ENCODE measurements at regions not wholly inside any gene's neighbourhood (a gene's known extent, or its start where the extent isn't known, plus 50 kb on each side); places are given as distances from the start of the nearest gene placed in this dataset.

DNA sequence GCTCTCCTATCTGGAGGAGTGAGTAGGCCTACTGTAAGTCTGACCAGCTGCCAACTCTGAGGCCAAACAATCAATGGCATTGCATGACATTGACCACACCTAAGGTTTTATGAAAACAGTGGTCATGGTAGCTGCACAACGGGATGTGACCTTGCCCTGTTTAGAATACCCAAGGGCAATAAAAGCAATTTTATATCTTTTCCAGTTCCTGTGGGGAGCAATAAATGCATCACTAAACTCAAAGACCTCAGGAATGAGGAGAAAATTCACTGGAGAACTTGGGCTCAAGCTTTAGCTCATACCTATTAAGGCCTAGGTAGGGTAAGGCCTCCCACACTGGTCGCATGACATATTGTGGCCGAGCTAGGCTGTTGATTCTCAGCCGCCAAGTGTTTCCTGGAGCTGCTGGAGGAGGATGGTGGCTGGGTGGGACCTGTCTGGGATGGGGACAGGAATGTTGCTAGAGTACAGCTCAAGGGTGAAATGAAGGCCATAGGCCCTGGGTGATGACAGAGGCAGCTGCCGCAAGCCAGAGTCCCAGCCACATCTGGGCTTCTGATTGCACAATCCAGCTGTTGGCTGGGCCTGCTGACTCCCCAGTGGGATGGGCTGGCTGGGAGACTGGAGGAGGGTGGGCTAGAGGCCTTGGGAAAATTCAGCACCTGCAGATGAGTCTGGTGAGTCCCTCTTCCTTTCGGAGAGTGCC is 313.7 kb downstream of the CYP26B1 start:
- POLR2A ChIA-PET, result no interaction called here
- no peak for DNase-seq
- Histone ChIP-seq H3K79me2 (ENCODE audit: insufficient read depth) (no peaks in the 10 kb centered on the region), H3F3A (replicated peaks; ENCODE audit: insufficient read depth) (peaks cover 18% of the 10 kb centered on the region), H3K27ac (ENCODE audit: low read depth in 2 of 2, low read length in 1 of 2) (no peak overlapping the region), H3K4me3 (ENCODE audit: low read depth in 2 of 2, low read length in 1 of 2) (no peak overlapping the region), H4K20me1 (ENCODE audit: insufficient read depth) (no peaks in the 10 kb centered on the region), H3K9me3 (no peaks in the 10 kb centered on the region), H3K4me1 (ENCODE audit: control insufficient read depth in 1 of 2, insufficient read depth in 2 of 2, low read depth in 1 of 2, low read length in 1 of 2) (peaks cover 0 to 25% of the 10 kb centered on the region in 2 experiments; a peak in 3 of 4 replicates), H3K36me3 (replicated peaks in 1 of 2; ENCODE audit: control insufficient read depth in 1 of 2, insufficient read depth in 2 of 2, low read length in 1 of 2) (no peaks in the 10 kb centered on the region), H2AFZ (ENCODE audit: low read depth) (no peak overlapping the region), H3K9me2 (no peaks in the 10 kb centered on the region), H3K27me3 (ENCODE audit: insufficient read depth) (no peaks in the 10 kb centered on the region), H3K9ac (no peak overlapping the region), H3K4me2 (no peak overlapping the region)
- WGBS (ENCODE audit: low lambda C conversion rate), result 72% methylated on average over 5 of the region's 6 CpGs
- no peak for TF ChIP-seq FOXJ3 (CRISPR knock-in tag; IDR thresholded peaks at IDR 0.05)
- TF ChIP-seq MEF2A (IDR thresholded peaks at IDR 0.05; ENCODE audit: borderline replicate concordance, low read depth), result no peak
- TF ChIP-seq, protein P1, sequence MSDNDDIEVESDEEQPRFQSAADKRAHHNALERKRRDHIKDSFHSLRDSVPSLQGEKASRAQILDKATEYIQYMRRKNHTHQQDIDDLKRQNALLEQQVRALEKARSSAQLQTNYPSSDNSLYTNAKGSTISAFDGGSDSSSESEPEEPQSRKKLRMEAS (IDR thresholded peaks at IDR 0.05; ENCODE audit: low read depth), result no peak
- no peak for TF ChIP-seq CHD2 (IDR thresholded peaks at IDR 0.05; ENCODE audit: low read length, partially characterized antibody)
- CTCF ChIA-PET, result no interaction called here

DNA sequence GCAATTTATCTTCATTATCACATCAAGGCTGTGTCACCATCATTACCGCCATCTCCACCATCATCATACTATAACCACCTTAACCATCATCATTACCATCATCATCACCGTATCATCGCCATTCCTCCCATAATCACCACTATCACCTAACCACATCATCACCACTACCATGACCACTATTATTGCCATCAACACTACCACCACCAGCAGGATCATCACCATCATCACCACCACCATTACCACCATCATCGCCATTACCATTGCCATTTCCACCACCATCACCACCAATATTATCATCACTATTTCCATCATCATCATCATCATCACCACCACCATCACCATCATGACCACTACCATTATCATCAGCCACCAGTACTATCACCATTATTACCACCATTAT is 314.4 kb downstream of the CYP26B1 start:
- Histone ChIP-seq H3K9me3 (no peaks in the 10 kb centered on the region), H3K4me3 (ENCODE audit: low read depth in 2 of 2, low read length in 1 of 2) (no peak overlapping the region), H3K79me2 (ENCODE audit: insufficient read depth) (no peaks in the 10 kb centered on the region), H3K9me2 (no peaks in the 10 kb centered on the region), H3K9ac (no peak overlapping the region), H3K27ac (ENCODE audit: low read depth in 2 of 2, low read length in 1 of 2) (no peak overlapping the region), H3K36me3 (replicated peaks in 1 of 2; ENCODE audit: control insufficient read depth in 1 of 2, insufficient read depth in 2 of 2, low read length in 1 of 2) (no peaks in the 10 kb centered on the region), H3K4me2 (no peak overlapping the region), H3K4me1 (ENCODE audit: control insufficient read depth in 1 of 2, insufficient read depth in 2 of 2, low read depth in 1 of 2, low read length in 1 of 2) (peaks cover 0 to 25% of the 10 kb centered on the region in 2 experiments; a peak in 3 of 4 replicates), H4K20me1 (ENCODE audit: insufficient read depth) (no peaks in the 10 kb centered on the region), H3F3A (replicated peaks; ENCODE audit: insufficient read depth) (peaks cover 18% of the 10 kb centered on the region), H3K27me3 (ENCODE audit: insufficient read depth) (no peaks in the 10 kb centered on the region), H2AFZ (ENCODE audit: low read depth) (no peak overlapping the region)
- ChIA-PET POLR2A (no interaction called here), CTCF (no interaction called here)
- WGBS (ENCODE audit: low lambda C conversion rate), result 78% methylated on average over 4 of the region's 4 CpGs
- no peak for DNase-seq
- TF ChIP-seq SMC3 (IDR thresholded peaks at IDR 0.05; ENCODE audit: low read depth, low read length), result no peak
- TF ChIP-seq RAD21 (IDR thresholded peaks at IDR 0.05; ENCODE audit: low read length), result no peak
- TF ChIP-seq, protein P2, sequence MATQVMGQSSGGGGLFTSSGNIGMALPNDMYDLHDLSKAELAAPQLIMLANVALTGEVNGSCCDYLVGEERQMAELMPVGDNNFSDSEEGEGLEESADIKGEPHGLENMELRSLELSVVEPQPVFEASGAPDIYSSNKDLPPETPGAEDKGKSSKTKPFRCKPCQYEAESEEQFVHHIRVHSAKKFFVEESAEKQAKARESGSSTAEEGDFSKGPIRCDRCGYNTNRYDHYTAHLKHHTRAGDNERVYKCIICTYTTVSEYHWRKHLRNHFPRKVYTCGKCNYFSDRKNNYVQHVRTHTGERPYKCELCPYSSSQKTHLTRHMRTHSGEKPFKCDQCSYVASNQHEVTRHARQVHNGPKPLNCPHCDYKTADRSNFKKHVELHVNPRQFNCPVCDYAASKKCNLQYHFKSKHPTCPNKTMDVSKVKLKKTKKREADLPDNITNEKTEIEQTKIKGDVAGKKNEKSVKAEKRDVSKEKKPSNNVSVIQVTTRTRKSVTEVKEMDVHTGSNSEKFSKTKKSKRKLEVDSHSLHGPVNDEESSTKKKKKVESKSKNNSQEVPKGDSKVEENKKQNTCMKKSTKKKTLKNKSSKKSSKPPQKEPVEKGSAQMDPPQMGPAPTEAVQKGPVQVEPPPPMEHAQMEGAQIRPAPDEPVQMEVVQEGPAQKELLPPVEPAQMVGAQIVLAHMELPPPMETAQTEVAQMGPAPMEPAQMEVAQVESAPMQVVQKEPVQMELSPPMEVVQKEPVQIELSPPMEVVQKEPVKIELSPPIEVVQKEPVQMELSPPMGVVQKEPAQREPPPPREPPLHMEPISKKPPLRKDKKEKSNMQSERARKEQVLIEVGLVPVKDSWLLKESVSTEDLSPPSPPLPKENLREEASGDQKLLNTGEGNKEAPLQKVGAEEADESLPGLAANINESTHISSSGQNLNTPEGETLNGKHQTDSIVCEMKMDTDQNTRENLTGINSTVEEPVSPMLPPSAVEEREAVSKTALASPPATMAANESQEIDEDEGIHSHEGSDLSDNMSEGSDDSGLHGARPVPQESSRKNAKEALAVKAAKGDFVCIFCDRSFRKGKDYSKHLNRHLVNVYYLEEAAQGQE (IDR thresholded peaks at IDR 0.05; ENCODE audit: low read depth, low read length), result no peak
- no peak for TF ChIP-seq FOXJ3 (CRISPR knock-in tag; IDR thresholded peaks at IDR 0.05)
- TF ChIP-seq, protein P3, sequence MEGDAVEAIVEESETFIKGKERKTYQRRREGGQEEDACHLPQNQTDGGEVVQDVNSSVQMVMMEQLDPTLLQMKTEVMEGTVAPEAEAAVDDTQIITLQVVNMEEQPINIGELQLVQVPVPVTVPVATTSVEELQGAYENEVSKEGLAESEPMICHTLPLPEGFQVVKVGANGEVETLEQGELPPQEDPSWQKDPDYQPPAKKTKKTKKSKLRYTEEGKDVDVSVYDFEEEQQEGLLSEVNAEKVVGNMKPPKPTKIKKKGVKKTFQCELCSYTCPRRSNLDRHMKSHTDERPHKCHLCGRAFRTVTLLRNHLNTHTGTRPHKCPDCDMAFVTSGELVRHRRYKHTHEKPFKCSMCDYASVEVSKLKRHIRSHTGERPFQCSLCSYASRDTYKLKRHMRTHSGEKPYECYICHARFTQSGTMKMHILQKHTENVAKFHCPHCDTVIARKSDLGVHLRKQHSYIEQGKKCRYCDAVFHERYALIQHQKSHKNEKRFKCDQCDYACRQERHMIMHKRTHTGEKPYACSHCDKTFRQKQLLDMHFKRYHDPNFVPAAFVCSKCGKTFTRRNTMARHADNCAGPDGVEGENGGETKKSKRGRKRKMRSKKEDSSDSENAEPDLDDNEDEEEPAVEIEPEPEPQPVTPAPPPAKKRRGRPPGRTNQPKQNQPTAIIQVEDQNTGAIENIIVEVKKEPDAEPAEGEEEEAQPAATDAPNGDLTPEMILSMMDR (IDR thresholded peaks at IDR 0.05), result no peak
- TF ChIP-seq TAF1 (IDR thresholded peaks at IDR 0.05; ENCODE audit: borderline replicate concordance, low read depth, low read length), result no peak
- no peak for TF ChIP-seq POLR2AphosphoS5 (IDR thresholded peaks at IDR 0.05; ENCODE audit: low read depth, low read length)
- TF ChIP-seq, protein P4, sequence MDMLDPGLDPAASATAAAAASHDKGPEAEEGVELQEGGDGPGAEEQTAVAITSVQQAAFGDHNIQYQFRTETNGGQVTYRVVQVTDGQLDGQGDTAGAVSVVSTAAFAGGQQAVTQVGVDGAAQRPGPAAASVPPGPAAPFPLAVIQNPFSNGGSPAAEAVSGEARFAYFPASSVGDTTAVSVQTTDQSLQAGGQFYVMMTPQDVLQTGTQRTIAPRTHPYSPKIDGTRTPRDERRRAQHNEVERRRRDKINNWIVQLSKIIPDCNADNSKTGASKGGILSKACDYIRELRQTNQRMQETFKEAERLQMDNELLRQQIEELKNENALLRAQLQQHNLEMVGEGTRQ (IDR thresholded peaks at IDR 0.05; ENCODE audit: borderline replicate concordance, low read depth, low read length), result no peak
- TF ChIP-seq NRF1 (IDR thresholded peaks at IDR 0.05; ENCODE audit: low read depth, low read length), result no peak
- no peak for TF ChIP-seq EZH2phosphoT487 (IDR thresholded peaks at IDR 0.05; ENCODE audit: borderline replicate concordance, low read depth)
- TF ChIP-seq, protein P5, sequence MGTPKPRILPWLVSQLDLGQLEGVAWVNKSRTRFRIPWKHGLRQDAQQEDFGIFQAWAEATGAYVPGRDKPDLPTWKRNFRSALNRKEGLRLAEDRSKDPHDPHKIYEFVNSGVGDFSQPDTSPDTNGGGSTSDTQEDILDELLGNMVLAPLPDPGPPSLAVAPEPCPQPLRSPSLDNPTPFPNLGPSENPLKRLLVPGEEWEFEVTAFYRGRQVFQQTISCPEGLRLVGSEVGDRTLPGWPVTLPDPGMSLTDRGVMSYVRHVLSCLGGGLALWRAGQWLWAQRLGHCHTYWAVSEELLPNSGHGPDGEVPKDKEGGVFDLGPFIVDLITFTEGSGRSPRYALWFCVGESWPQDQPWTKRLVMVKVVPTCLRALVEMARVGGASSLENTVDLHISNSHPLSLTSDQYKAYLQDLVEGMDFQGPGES (IDR thresholded peaks at IDR 0.05; ENCODE audit: low read depth, low read length), result no peak
- no peak for TF ChIP-seq CHD2 (IDR thresholded peaks at IDR 0.05; ENCODE audit: low read length, partially characterized antibody)
- no peak for TF ChIP-seq FOXM1 (IDR thresholded peaks at IDR 0.05; ENCODE audit: low read depth)
- TF ChIP-seq, protein P6, sequence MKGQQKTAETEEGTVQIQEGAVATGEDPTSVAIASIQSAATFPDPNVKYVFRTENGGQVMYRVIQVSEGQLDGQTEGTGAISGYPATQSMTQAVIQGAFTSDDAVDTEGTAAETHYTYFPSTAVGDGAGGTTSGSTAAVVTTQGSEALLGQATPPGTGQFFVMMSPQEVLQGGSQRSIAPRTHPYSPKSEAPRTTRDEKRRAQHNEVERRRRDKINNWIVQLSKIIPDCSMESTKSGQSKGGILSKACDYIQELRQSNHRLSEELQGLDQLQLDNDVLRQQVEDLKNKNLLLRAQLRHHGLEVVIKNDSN (IDR thresholded peaks at IDR 0.05; ENCODE audit: borderline replicate concordance, low read depth), result no peak
- no peak for TF ChIP-seq NFIC (IDR thresholded peaks at IDR 0.05; ENCODE audit: borderline replicate concordance)
- no peak for TF ChIP-seq ELF1 (IDR thresholded peaks at IDR 0.05)
- TF ChIP-seq EP300 (IDR thresholded peaks at IDR 0.05; ENCODE audit: borderline replicate concordance in 1 of 2, low read depth in 1 of 2, low read length in 1 of 2), result no peak

Data from SK-N-SH (cell line).